H54 (cell line): ENCODE measurements at regions not wholly inside any gene's neighbourhood (a gene's known extent, or its start where the extent isn't known, plus 50 kb on each side); places are given as distances from the start of the nearest gene placed in this dataset.

Experiments
- DNase-seq: peaks from one replicate; pipeline ENCODE4 v3.0.0; 2011; ENCODE audit warnings: low spot score, mixed read lengths; ENCODE audit not compliant: insufficient read length
- FAIRE-seq: peaks from 3 replicates; lab custom pipeline; 2011; peaks lifted over from hg19 to GRCh38; lab: Jason Lieb, UNC
- POLR2A ChIP-seq: IDR thresholded peaks from 2 replicates; pipeline ENCODE4 v1.6.1; 2011; ENCODE audit warnings: low read depth, mild to moderate bottlenecking, low read length

DNA sequence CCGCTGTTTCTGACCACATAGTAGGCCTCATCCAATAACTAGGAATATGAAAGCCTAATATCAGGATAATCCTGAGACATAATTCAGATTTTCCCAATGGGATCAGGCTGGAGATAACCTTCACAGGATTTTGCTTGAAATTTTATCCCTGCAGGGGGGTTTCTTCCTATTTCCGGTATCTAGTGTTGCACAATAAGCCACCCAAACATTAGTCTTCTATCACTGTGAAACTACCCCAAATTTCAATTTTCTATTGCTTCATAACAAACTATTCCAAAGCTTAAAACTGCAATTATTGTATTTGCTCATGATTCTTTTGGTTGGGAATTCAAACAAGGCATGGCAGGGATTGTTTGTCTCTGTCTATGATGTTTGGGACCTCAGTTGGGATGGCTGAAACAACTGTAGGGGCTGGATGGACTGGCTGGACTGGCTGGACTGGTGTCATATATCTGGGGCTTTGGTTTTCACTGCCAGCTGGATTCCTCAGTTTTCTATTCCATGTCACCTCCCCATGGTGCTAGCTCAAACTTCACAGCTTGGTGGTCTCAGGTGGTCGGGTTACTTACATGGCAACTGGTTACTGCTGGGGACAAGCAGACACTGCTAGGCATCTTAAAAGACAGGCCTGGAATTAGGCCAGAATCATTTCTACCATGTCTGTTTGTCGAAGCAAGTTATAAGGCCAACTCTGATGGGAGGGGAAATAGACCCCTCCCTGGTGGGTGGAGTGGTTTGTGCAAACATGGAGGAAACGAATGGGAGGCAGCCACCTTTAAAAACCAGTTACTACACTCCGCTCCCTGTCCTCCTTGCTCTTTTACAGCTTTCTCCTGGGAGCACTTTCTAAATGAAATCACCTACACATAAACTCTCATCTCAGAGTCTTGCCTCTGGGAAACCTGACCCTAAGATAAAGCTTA, 88.2 kb upstream of the STT3B start:
- TF ChIP-seq POLR2A: no peak
- no peak for FAIRE-seq
- DNase-seq: no peak

DNA sequence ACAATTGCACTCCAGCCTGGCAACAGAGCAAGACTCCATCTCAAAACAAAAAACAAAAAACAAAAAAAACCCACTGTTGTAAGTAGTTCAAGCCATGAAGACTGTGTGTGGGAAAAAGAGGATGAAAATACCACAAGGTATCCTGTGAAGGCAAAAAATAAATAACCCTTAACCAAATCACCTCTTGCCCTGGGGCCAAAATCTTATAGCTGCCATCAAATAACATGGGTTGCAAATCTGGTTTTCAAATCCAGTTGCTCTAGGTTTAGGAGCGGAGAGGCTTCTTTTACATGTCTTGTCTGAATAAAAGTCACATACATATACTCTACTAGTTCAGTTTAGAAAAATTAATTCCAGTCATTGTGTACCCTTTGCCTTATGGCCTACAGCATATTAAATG, 87.0 kb upstream of the STT3B start:
- no peak for TF ChIP-seq POLR2A
- no peak for FAIRE-seq

DNA sequence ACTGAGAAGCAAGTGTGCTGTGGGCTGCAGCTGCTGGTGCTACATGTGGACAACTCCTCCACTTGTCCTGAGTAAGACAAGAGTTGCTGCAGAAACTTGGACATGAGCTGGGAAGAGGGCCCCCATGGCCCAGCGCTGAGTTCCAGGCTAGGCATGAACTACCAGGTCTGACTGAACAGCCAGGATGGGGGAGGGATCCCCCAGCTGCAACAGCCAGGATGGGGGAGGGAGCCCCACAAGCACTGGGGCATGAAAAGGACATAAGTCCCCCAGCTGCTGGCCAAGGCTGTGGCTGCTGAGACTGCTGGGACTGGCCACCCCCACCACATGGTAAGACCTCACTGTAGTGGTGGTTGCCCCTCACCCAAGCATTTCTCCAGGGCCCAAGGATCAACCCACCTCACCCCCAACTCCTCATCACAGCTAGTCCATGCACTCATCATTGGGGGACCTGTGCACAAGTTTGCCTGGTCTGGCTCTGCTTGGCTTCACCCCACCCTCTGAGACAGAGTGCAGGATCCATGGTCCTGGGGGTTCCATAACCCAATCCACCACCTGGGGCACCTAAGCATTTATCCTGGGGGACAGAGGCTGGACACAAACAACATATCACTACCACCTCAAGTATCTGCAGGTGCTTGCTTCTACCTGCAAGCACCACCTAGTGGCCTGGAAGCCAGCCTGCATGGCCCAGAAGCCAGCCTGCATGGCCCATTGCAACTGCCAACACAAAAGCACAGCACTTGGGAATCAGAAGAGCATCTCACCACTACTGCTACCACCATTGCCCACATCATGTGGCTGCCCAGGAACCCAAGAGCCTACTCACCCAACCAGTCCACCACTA, 84.5 kb upstream of the STT3B start:
- peak; percentile 9 for DNase-seq
- no peak for FAIRE-seq
- no peak for TF ChIP-seq POLR2A

More for the DNA sequence above, 87.0 kb upstream of the STT3B start:
- DNase-seq: no peak

DNA sequence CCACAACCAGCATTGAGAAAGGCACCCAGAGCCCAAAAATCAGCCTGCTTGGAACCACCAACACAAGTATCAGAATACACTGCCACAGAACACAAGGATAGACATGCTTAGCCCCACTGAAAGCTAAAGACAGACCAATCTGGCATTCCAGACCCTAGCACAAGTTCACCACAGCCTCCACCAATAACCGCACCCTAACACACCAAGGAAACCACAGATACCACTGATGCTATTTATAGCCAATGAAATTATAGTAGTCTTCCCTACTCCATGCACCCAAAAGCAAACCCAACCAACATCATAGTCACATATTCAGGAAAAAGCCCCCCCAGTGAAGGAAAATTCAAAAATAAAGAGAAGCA, 83.9 kb upstream of the STT3B start:
- FAIRE-seq (no peak), DNase-seq (no peak)
- no peak for TF ChIP-seq POLR2A

DNA sequence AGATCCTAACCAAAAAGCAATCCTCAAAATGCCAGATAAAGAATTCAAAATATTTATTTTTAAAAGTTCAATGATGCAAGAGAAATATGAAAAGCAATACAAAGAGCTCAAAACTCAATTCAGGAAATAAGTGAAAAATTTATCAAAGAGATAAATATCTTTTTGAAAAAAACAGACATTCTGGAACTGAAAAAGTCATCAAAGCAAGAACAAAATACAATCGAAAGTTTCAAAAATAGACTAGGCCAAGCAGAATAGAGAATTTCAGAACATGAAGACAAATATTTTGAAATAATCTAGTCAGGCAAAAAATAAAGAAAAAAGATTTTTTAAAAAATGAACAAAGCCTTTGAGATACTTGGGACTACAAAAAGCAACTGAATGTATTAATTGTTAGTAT, 83.4 kb upstream of the STT3B start:
- FAIRE-seq (no peak), DNase-seq (no peak)

DNA sequence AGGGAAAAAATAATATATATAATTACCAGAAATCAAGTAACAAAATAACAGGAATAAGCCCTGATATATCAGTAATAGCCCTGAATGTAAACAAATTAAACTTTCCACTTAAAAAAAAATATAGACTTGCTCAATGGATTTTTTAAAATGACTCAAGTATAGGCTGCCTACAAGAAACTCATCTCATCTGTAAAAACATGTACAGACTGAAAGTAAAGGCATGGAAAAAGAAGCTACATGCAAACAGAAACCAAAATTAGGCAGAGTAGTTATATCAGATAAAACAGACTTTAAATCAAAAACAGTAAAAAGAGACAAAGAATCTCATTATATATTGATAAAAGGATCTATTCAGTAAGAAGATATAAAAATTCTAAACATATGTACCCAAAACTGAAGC, 82.4 kb upstream of the STT3B start:
- DNase-seq: no peak

More for the DNA sequence above, 83.4 kb upstream of the STT3B start:
- no peak for TF ChIP-seq POLR2A

DNA sequence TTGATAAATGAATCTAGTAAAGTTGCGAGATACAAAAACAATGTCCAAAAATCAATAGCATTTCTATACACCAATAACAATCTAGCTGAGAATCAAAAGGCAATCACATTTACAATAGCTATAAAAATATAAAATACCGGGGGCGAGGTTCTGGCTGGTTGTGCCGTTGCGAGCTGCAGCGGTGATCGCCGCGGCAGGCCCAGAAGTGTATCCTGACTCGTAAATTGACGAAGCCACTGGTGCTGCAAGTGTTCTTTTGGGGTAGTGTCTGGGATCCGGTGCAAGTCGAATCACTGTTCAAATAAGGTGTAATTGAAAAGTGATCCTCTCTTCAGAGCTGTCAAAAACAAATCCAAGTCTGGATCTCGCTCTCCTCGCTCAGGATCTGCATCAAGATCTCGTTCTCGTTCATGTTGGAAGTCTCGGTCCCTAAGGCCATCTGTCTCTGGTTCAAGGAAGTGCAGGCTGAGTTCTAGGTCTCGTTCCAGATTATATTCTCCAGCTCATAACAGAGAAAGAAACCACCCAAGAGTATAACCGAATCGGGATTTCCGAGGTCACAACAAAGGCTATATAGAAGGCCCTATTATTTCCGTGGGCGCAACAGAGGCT, 80.1 kb upstream of the STT3B start:
- no peak for TF ChIP-seq POLR2A
- FAIRE-seq (no peak), DNase-seq (no peak)

More for the DNA sequence above, 82.4 kb upstream of the STT3B start:
- TF ChIP-seq POLR2A: no peak
- no peak for FAIRE-seq

DNA sequence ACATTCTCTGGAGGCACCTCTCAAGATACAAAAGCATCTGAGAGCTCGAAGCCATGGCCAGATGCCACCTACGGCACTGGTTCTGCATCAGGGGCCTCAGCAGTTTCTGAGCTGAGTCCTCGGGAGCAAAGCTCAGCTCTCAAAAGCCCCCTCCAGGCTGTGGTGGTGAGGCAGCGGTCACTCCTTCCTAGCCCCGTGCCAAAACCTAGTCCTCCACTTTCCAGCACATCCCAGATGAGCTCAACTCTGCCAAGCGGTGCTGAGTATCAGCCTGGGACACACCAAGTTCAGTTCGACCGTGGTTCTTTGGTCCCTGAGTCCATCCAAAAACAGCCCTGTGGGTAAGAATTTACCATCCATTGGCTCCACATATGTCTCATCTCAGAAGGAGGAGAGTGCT, 79.3 kb upstream of the STT3B start:
- DNase-seq (no peak), FAIRE-seq (no peak)
- no peak for TF ChIP-seq POLR2A

DNA sequence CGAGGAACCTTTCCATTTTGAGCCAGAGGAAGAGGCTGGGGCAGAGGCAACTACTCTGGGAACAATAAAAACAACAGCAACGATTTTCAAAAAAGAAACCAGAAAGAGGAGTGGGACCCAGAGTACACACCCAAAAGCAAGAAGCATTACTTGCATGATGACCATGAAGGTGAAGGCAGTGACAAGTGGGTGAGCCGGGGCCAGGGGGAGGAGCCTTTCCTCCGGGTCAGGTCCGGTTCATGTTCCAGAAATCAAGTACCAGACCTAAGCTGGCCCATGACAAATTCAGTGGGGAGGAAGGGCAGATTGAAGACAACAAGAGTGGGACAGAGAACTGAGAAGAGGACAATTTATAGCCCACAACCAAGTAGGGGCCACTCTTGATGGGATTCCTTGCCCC, 77.2 kb upstream of the STT3B start:
- TF ChIP-seq POLR2A: no peak
- no peak for DNase-seq
- no peak for FAIRE-seq

DNA sequence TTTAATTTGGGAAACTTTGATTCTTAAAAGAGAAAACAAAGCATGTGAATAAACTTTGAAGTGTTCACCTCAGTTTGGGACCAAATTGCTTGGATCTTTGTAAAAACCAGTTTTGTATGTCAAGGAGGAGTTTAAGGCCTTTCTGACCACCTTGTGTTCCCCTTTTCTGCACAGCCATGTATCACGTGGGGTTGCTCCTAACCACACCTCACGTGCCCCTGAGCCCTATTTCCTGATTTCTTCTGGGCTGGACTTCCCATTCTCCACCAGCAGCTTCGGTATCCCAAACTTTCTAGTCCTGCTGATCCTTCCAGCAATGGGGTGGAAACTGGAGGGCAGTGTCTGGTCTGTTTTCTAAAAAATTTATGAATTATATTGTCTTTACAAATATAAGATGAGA, 76.4 kb upstream of the STT3B start:
- FAIRE-seq (no peak), DNase-seq (no peak)
- TF ChIP-seq POLR2A: no peak

DNA sequence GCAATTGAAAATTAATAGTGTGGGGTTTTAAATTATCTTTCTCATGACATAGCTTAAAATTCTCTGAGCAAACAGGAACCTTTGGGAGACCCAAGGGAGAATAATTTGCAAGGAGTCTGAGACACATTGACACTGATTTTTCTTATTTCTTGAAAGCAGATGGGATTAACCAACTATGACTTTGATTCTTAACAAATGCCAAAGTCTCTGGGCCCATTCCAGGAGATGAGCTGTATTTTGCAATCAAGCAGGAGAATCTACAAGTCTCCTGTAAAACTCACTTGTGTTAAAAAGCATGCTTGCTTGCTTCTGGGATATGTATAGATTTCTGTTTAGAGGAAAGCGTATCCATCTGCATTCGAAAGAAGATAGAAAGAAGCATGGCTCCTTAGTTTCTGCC, 71.3 kb upstream of the STT3B start:
- TF ChIP-seq POLR2A: no peak
- FAIRE-seq (no peak), DNase-seq (no peak)

DNA sequence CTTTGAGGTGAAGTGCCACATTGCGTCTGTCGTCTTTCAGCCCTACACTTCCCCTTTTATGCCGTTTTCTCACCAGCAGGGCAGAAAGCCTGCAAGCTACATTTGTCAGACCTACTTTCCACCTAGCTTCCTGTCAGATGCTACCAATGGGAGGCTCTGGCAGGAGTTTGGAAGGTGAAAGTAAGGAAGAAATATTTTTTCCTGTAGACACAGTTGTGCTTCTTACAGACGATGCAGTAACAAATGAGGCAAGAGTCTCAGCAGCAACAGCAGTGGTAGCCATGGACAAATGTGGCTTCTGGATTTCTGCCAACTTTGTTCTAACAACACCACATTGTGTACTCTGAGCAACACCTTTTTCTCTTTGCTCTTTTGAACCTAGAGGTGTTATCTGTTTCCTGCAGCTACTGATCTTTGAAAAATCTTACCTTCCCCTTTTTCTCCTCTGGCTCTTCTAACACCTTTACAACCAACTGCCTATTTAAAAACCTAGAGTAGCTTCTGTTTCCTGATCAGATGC, 70.6 kb upstream of the STT3B start:
- FAIRE-seq (no peak), DNase-seq (no peak)
- TF ChIP-seq POLR2A: no peak

DNA sequence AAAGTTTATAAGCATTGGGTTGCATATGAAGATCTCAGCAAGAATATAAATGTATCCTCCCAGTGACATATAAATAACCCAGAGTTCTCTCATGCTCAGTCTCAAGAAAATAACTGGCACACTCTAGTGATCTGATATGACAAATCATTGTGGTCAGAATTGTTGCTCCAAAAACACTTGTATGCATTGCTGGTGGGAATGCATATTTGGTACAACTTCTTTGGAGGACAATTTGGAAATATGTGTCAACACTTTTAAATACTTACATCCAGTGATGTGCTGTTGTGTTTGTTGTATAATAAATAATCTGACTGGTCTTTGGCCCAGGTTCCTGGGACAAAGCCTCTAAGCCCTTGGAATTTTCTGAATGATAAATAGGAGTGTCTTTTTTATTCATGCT, 66.7 kb upstream of the STT3B start:
- no peak for DNase-seq
- FAIRE-seq: peak; percentile 65
- no peak for TF ChIP-seq POLR2A

DNA sequence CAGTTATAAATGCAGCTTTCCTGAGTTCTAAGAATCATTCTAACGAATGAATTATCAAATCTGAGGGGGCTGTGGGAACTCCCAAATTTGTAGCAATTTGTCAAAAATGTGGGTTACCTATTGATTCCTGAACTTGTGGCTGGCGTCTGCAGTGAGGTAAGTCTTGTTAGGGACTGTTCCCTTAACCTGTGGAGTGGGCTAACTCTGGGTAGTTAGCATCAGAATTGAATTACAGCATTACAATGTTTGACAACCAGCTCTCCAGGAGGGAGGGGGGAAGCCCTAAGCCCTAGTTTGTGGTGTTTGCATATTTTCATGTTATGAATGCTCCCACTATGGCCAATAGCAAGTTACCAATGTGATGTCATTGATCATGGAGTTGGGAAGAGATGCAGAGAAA, 65.9 kb upstream of the STT3B start:
- no peak for TF ChIP-seq POLR2A
- no peak for FAIRE-seq

DNA sequence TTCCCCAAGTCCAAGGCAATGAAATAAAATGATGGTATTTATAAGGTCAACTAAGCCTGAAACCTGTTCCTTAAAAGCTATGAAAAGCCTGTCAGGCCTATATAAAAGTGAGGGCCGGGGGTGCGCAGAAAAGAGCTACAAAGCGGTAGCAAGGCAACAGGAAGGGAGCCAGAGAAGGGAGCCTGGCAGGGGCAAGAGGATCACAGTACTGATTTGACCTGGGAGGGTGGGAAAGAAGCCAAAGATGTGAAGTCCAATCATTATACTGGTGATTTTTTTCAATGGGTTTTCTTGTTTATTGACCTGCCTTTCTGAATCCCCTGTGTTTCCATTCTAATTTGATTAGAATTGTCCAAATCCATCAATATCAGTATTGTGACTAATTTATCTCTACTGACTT, 64.3 kb upstream of the STT3B start:
- no peak for DNase-seq
- FAIRE-seq: no peak
- no peak for TF ChIP-seq POLR2A

More for the DNA sequence above, 65.9 kb upstream of the STT3B start:
- DNase-seq: no peak
